Osteoblast (primary cell): ENCODE measurements at regions not wholly inside any gene's neighbourhood (a gene's known extent, or its start where the extent isn't known, plus 50 kb on each side); places are given as distances from the start of the nearest gene placed in this dataset.

Source experiments
- DNase-seq: peaks from one replicate; pipeline ENCODE4 v3.0.0; 2011; ENCODE audit warnings: low spot score, mixed read lengths; ENCODE audit not compliant: insufficient read length; ENCODE audit errors: missing footprints
- H2AFZ ChIP-seq: 2 replicates; pipeline ENCODE4 v1.6.0; 2011; ENCODE audit warnings: mild to moderate bottlenecking, low read length
- H3K27ac ChIP-seq: 2 replicates; pipeline ENCODE4 v1.5.1; 2011; ENCODE audit warnings: mild to moderate bottlenecking, low read depth, low read length, moderate library complexity
- H3K27me3 ChIP-seq: 2 replicates; pipeline ENCODE4 v1.6.0; 2012; ENCODE audit warnings: mild to moderate bottlenecking, control low read depth, inconsistent platforms, low read length, moderate library complexity; ENCODE audit not compliant: insufficient read depth
- H3K36me3 ChIP-seq: 2 replicates; pipeline ENCODE4 v1.5.1; 2011; ENCODE audit warnings: mild to moderate bottlenecking, low read length, control low read depth, moderate library complexity; ENCODE audit not compliant: insufficient read depth
- H3K4me1 ChIP-seq: 2 replicates; pipeline ENCODE4 v1.5.1; 2011; ENCODE audit warnings: mild to moderate bottlenecking, low read length, control low read depth, moderate library complexity; ENCODE audit not compliant: insufficient read depth
- H3K4me2 ChIP-seq: 2 replicates; pipeline ENCODE4 v1.6.0; 2011; ENCODE audit warnings: mild to moderate bottlenecking, low read length; ENCODE audit not compliant: insufficient read depth
- H3K4me3 ChIP-seq: fragments of 200-600 bp; sonication (generic); 3 replicates; pipeline ENCODE4 v1.5.1; 2012; ENCODE audit warnings: mild to moderate bottlenecking, low read length, inconsistent platforms; ENCODE audit not compliant: insufficient read depth
- H3K79me2 ChIP-seq: 2 replicates; pipeline ENCODE4 v1.6.0; 2012; ENCODE audit warnings: mild to moderate bottlenecking, low read length, control low read depth, inconsistent platforms; ENCODE audit not compliant: insufficient read depth
- H3K9me3 ChIP-seq: 2 replicates; pipeline ENCODE4 v1.5.1; 2011; ENCODE audit warnings: low read depth, low read length, control low read depth
- H4K20me1 ChIP-seq: 2 replicates; pipeline ENCODE4 v1.6.0; 2012; ENCODE audit warnings: mild to moderate bottlenecking, low read length, control low read depth; ENCODE audit not compliant: insufficient read depth
- TF ChIP-seq, protein P1 (sequence below): IDR thresholded peaks from 2 replicates; pipeline ENCODE4 v1.5.1; 2011; ENCODE audit warnings: mild to moderate bottlenecking, low read depth, low read length, moderate library complexity; ENCODE audit errors: extremely low read depth

DNA sequence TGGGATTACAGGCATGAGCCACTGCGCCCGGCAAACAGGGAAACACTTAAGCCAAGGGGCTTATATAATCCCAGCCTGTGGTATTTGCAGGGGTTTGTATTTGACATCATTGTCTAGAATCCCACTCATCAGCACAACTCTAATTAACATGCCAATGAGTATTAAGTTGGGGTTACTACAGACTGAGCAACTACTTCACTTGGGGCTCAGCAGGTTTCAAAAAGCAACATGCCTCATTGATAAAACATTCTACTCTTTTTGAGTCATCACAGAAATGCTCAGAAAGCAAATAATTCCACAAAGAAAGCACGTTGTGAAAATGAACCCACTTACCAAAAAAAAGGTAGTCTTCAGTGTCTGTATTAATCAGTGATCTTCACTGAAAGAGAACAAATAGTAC is 236.9 kb upstream of the CELF2 start:
- H3K27ac ChIP-seq: no peak overlapping the region
- DNase-seq: peak; percentile 58

DNA sequence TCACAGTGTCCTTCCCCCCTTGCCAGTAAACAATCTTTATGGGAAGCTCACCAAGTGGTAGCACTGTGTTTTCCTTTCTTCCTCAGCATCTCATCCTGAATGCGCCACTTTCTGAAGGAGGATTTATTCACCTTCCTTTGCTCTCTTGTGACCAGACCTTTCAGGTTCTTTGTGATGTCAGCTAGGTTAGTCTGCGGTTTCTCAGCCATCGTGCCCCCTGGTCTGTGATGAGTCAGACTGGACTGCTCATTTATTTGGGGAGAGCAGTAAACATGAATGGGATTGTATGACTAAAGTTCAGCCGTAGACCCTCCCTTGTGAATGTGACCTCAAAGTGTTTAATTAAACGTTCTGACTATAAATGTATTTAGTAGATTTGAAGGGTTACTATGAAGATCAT is 235.1 kb upstream of the CELF2 start:
- Histone ChIP-seq H3K27ac (no peak overlapping the region), H3K4me1 (peaks cover 35% of the 10 kb centered on the region), H3K4me2 (no peak overlapping the region), H3K79me2 (no peaks in the 10 kb centered on the region), H3K27me3 (no peaks in the 10 kb centered on the region), H2AFZ (peak overlapping the region; percentile 8), H3K4me3 (no peak overlapping the region), H4K20me1 (no peaks in the 10 kb centered on the region), H3K36me3 (no peaks in the 10 kb centered on the region), H3K9me3 (no peaks in the 10 kb centered on the region)
- DNase-seq: peak; percentile 39
- TF ChIP-seq, protein P1, sequence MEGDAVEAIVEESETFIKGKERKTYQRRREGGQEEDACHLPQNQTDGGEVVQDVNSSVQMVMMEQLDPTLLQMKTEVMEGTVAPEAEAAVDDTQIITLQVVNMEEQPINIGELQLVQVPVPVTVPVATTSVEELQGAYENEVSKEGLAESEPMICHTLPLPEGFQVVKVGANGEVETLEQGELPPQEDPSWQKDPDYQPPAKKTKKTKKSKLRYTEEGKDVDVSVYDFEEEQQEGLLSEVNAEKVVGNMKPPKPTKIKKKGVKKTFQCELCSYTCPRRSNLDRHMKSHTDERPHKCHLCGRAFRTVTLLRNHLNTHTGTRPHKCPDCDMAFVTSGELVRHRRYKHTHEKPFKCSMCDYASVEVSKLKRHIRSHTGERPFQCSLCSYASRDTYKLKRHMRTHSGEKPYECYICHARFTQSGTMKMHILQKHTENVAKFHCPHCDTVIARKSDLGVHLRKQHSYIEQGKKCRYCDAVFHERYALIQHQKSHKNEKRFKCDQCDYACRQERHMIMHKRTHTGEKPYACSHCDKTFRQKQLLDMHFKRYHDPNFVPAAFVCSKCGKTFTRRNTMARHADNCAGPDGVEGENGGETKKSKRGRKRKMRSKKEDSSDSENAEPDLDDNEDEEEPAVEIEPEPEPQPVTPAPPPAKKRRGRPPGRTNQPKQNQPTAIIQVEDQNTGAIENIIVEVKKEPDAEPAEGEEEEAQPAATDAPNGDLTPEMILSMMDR: no peak

More for the DNA sequence above, 236.9 kb upstream of the CELF2 start:
- Histone ChIP-seq H4K20me1 (no peaks in the 10 kb centered on the region), H3K4me1 (peaks cover 20% of the 10 kb centered on the region), H3K4me2 (no peak overlapping the region), H2AFZ (no peak overlapping the region), H3K36me3 (no peaks in the 10 kb centered on the region), H3K79me2 (no peaks in the 10 kb centered on the region), H3K27me3 (no peaks in the 10 kb centered on the region), H3K9me3 (no peaks in the 10 kb centered on the region), H3K4me3 (no peak overlapping the region)
- TF ChIP-seq, protein P1: no peak

DNA sequence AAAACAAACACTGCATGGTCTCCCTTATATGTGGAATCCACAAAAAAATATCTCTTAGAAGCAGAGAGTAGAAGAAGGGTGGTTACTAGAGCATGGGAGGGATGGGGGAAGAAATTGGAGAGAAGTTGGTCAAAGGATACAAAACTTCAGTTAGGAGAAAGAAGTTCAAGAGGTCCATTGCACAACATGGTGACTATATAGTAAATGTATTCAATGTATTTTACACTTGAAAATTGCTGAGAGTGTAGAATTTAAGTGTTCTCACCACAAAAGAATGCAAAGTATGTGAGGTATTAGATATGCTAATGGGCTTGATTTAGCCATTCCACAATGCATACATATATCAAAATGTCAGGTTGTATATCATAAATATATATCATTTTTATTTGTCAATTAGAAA is 232.0 kb upstream of the CELF2 start:
- peaks cover 34% of the 10 kb centered on the region for H3K4me1 ChIP-seq
- TF ChIP-seq, protein P1: no peak
- H3K36me3 ChIP-seq: no peaks in the 10 kb centered on the region
- peak overlapping the region; percentile 66 for H3K27ac ChIP-seq
- no peaks in the 10 kb centered on the region for H3K9me3 ChIP-seq
- no peaks in the 10 kb centered on the region for H3K79me2 ChIP-seq
- H4K20me1 ChIP-seq: no peaks in the 10 kb centered on the region
- no peak overlapping the region for H2AFZ ChIP-seq
- H3K27me3 ChIP-seq: no peaks in the 10 kb centered on the region
- H3K4me3 ChIP-seq: no peak overlapping the region
- no peak for DNase-seq
- no peak overlapping the region for H3K4me2 ChIP-seq

DNA sequence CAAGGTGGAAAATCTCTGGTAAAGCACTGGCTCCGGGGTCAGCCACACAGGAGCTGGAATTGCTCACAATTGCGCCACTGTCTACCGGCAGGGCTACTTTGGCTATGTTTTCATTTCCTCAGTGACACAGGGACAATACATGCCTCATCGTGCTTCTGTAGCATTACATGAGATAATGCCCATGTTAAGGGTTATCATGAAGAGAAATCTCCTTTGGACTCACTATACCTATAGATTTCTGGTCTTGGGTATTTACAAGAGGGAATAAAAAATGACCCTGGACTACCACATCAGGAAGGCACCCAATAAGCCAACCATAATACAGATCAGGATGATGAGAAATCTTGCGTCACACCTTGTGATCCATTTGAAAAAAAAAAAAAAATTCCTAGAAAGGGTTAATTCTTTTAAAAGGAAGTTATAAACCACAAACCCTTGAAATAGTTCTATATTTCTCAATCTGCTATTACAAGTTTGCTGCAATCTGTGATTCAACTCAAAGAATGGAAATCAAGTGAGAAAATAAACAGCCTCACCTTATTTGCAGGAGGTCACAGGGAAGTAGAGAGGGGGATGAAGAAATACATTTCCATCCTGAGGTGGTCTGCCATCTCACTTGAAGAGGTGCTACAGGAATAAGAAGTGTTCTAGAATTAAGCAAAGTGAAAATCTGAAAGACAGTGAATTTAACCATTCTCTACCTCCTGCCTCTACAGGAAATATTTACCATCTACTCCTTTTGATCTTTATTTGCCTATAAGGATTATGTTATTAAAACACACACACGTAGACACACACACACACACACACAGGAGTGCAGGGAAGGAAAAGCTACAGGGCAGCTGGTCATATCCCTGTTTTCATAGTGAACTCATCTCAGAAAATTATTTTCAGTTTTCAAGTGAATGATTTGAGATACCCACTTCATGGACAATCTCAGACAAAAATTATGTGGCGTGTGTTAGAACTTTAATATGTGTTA is 231.3 kb upstream of the CELF2 start:
- Histone ChIP-seq H3K27me3 (no peaks in the 10 kb centered on the region), H3K27ac (peak overlapping the region; percentile 66), H3K9me3 (no peaks in the 10 kb centered on the region), H3K79me2 (no peaks in the 10 kb centered on the region), H3K36me3 (no peaks in the 10 kb centered on the region), H3K4me1 (peaks cover 32% of the 10 kb centered on the region), H4K20me1 (no peaks in the 10 kb centered on the region), H2AFZ (no peak overlapping the region), H3K4me3 (no peak overlapping the region), H3K4me2 (peak overlapping the region; percentile 23)
- no peak for DNase-seq
- TF ChIP-seq, protein P1: no peak
